Frontal cortex (tissue), 3 donors: ENCODE measurements at regions not wholly inside any gene's neighbourhood (a gene's known extent, or its start where the extent isn't known, plus 50 kb on each side); places are given as distances from the start of the nearest gene placed in this dataset.
"Not testable (repeated sequence)": the region's sequence is repeated elsewhere in the genome, so short reads cannot be mapped to it uniquely, and the experiment has no call there.

Experiments used
- DNase-seq, 2 donors: peaks; one replicate each; pipeline ENCODE4 v3.0.0; 2012; ENCODE audit warnings: low spot score in 2 of 2
- FAIRE-seq: peaks from 2 replicates; lab custom pipeline; 2012; peaks lifted over from hg19 to GRCh38; lab: Jason Lieb, UNC
- donor health status: control.
- donor health status: control.
- donor health status: control.

DNA sequence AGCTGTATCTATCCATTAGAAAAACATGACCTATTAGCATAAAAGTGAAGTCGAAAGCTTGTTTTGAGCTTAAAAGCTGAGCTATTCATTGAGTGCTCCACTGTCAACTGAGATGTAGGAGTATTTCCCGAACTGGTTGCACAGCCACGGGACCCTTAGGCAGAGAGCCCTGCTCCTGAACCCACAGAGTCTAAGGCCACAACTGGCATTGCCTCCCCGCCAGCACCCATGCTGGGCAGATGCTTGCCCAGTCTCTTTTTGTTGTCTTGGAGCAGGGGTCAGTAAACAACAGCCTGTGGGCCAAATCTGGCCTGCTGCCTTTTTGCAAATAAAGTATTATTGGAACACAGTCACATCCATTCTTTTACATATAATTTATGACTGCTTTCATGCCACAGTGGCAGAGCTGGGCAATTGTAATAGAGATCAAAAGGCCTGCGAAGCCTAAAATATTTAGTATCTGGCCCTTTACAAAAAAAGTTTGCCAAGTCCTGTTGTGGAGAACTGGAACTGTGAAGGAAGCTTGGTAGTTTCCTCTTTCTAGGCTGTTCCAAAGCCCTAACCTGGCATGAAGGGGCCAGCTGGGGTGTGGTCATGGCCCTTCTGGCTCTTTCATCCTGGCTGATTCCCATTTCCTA is 58.4 kb upstream of the WAPL start:
- DNase-seq (no peak), FAIRE-seq (no peak)

DNA sequence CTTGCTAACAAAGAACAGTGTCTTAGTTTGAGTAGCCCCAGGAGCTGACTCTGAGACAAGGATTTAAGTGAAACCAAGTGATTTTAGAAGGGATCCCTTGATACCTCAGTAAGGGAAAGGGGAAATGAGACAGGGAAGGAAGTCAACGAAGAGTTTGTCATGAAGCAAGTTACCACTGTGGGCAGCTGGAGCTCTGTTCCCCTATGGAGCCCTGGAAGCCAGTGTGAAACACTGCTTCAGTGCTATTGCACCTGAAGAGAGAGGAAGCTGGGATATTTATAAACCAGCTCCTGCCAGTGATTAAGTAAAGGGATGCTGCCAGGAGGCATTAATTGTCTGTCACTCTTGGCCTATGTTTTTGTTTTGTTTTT is 58.9 kb upstream of the WAPL start:
- DNase-seq (no peak), FAIRE-seq (no peak)

DNA sequence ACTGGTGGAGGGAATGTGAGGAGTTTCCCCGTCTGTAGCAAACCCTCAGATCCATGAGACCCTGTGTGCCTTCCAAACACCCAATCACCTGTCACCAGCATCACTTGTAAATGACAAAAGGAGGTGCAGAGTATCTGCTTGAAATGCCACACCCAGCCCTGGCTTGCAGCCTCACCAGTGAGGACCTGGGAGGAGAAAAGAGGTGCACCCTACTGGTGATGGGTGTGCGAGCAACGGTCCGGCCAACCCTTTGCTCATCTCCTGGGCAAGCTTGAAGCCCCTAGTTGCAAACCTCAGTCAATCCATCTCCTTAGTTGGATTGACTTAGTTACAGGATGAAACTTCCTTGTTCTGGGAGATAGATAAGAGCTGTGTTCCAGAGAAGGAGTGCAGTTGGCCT is 62.4 kb upstream of the WAPL start:
- DNase-seq, result no peak
- FAIRE-seq, result no peak

DNA sequence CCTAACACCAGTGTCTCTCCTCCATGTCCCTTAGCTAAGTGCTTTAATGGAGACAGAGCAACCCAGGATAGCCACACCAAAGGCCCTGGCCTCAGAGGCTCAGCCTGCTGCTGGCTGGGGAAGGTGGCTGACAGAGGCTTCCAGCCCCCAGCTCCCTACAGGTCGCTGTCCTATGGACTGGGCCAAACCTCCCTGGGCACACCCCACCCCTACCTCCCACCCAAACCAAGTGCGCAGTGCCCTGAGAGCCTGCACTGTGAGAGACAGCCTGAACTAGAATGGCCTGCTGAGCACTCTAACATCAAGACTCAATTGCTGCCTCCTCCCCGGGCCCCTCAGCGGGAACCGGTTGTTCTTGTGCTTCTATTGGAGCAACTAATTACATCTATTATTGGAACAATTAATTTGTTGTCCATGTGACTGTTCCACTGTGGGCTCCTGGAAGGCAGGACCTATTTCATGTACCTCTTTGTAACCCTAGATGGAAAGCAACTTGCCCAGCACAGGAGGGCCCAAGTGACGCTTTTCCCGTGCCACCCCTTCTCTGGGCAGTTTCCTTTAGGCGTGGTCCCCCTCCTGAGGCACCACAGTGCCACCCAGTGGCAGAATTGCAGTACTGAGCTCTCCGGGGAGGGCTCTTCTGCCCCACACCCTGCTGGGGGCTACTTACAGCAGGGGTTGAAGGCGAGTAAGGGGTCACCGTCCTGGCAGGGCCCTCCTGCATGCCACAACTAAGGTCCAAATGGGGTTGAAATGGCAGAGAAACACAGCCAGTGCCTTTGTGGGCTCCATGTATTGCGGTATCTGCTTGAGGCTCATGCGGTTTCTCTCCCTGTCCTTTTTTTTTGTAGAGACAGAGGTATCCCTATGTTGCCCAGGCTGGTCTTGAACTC is 63.7 kb upstream of the WAPL start:
- FAIRE-seq (no peak), DNase-seq (peak; percentile 53 to 76)

DNA sequence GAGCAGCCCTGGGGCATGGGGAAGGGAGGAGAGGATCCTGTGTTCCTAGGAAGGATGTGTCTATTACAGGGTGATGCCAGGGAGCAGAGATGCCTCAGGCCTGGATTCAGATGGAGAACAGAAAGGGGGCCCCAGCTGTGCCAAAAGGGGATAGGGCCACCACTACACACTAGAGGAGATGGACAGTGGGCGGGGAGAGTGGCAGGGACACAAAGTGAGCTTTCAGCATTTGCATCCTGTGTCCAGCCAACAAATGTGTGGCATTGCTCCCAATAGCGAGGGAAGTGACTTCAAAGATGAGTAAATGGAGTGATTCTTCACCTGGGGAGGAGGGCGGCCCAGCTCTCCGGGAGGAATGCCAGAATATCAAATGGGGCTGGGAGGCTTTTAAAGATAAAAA is 64.9 kb upstream of the WAPL start:
- no peak for FAIRE-seq
- no peak for DNase-seq

DNA sequence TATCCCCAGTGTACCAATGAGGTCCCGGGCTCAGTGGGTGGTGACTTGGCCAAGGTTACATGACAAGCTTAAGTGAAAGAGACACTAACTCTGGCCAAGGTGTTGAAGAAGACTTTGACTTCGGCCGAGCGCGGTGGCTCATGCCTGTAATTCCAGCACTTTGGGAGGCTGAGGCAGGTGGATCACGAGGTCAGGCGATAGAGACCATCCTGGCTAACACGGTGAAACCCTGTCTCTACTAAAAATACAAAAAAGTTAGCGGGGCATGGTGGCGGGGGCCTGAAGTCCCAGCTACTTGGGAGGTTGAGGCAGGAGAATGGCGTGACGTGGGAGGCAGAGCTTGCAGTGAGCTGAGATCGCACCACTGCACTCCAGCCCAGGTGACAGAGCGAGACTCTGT is 65.6 kb upstream of the OPN4 start:
- DNase-seq, FAIRE-seq: not testable (repeated sequence)

DNA sequence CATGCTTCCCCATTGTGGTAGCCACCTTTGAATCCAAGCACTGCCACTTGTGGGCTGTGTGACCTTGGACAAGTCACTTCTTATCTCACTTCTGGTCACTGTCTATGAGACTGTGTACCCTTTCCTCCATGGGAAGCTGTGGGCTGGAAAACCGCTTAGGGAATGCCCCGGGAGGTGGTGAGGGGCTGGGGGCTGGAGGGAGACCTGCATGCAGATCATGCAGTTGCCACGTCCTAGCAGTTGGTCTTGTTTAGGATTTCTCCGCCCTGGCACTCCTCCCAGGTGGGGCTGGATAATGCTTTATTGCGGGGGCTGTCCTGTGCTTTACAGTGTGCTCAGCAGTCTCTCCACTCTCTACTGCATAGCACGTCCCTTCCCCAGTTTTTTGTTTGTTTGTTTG is 62.9 kb upstream of the OPN4 start:
- FAIRE-seq, result no peak
- no peak for DNase-seq

DNA sequence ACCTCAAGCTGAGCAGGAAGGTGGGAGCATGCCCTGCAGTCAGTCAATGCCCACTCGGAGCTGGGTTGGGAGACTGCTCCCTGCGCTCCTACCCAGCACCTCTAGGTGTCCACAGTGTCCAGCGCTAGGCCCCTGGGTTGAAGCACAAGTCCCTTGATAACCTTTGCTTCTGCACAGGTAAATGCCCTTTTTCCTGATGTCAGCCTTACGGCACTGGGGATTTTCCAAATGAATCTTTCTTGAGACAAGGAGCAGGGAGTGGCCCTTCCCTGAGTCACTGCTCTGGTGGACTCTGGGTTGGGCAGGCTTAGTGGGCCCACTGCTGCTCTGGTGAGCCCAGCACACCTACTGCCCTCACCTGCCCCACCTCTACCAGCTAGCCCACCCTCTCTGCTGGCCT is 61.9 kb upstream of the OPN4 start:
- FAIRE-seq (no peak), DNase-seq (no peak)

DNA sequence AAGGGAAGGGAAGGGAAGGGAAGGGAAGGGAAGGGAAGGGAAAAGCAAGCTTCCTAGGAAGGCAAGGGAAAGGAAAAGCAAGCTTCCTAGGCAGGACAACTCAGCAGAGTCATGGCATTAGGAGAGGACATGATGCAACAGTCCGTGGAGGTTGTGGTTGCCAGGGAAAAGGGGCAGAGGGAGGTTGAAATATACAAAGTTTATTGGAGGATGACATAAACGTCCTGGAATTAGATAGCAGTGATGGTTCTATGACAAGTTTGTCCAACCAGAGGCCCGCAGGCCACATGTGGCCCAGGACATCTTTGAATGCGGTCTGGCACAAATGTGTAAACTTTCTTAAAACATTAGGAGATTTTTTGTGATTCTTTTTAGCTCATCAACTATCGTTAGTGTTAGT is 59.8 kb upstream of the OPN4 start:
- no peak for FAIRE-seq
- no peak for DNase-seq

DNA sequence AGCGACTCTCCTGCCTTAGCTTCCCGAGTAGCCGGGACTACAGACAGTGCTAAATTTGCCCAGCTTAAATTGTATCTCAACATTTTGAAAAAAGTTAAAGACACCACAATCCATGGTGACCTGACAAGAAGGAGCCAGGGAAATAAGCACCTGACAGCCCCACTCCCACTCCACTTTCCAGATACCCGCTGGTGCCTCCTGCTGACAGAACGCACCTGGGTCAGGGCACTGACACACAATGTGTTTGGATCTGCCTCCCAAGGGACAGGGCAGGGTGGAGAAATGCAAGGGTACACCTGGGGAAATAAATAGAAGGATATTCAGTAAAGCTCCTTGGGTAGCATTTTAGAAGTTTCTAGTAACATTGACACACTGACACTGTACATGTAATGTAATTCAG is 58.9 kb upstream of the OPN4 start:
- DNase-seq, result no peak
- no peak for FAIRE-seq

DNA sequence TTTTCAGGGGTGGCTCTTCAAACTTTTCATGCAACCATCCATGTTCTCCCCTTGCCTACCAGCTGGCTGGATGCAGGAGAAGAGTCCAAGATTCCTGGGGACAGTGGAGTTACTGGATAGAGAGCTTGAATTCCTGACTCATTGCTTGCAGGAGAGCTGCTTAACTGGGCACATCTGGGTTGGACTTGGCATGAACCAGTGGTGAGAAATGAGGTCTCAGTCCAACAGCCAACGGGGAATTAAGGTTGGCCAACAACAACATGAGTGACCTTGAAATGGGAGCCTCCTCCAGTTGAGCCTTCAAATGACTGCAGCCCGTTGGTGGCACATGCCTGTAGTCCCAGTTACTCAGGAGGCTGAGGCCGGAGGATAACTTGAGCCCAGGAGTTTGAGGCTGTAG is 58.1 kb upstream of the OPN4 start:
- no peak for FAIRE-seq

DNA sequence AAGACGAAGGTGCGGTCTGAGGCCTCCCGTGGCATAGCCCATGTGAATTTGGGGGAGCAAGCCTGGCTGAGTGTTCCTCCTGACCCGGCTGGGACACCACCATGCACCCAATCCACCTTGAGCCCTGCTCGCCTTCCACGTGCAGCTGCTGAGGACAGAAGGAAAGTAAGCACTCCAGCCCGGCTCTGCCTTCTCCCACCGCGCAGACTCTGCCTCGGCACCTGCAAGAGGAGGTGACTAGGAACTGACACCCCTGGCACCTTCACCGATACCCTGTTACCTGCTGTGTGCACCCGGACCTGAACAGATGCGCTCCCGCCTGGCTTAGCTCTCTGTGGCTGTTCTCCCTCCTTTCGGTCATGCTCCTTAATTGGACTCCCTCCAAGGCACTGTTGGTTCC is 57.0 kb upstream of the OPN4 start:
- FAIRE-seq, result no peak
- DNase-seq, result no peak

More for the DNA sequence above, 58.1 kb upstream of the OPN4 start:
- DNase-seq, result no peak

DNA sequence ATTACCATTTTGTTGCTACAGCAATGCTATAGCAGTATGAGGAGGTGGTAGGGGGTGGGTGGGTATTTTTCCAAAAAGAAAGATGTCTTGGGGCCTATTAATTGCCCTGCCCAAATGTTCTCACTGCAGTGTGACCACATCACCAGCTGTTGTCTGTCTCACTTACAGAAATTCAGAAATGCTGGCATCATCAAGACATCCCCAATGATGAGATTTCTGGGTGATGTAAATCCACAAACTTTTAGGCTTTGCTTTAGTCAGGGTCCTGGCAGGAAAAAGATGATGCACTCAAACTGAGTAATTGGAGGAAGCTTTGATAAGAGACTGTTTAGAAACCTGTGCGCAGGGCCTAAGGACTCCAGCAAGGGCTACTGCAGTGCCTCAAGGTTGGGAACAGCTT is 56.2 kb upstream of the OPN4 start:
- no peak for FAIRE-seq

DNA sequence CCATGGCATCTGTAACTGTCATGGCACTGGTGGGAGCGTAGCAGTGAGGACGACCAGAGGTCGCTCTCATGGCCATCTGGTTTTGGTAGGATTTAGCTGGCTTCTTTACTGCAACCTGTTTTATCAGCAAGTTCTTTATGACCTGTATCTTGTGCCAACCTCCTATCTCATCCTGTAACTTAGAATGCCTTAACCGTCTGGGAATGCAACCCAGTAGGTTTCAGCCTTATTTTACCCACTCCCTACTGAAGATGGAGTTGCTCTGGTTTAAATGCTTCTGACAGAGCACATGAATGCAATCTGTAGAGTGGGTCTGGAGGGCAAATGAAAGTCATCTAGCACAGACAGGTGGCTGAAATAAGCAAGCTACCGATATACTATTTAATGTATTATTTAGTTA is 55.3 kb upstream of the OPN4 start:
- no peak for DNase-seq
- FAIRE-seq, result no peak

More for the DNA sequence above, 56.2 kb upstream of the OPN4 start:
- DNase-seq, result no peak

DNA sequence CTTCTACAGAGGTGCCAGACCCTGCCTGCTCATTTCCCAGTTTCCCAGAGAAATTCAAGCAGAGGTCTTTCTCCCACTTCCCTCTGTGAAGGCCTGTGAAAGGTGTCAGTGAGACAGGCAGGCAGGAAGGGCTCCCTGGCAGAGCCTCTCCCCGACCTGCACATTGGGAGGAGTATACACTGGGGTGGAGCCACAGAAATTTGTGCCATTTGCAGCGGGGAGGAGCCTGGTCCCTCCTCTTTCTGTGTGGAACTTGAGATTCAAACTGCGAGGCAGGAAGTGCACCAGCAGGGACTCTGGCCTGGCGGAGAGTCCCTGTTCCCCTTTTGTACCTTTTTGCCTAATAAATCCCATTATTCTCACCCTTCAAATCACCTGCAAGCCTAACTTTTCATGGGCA is 54.6 kb upstream of the OPN4 start:
- no peak for DNase-seq
- no peak for FAIRE-seq

DNA sequence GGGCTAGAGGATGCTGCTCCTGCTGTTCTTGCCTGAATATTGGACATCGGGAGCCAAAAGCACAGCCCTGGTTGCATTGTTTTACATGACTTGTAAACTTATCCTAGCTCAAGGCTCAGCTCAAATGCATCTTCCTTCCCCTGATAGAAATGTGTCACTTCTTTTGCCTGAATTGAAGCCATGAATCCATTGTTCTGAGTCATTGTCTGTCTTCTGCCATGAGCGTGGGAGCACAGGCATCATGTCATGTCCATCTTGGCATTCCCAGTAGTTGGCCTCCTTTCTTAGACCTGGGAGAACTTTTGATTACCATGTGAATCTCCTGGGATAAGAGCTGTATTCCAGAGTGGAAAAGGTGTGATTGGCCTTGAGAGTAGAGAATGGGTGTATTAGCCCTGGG is 54.1 kb upstream of the OPN4 start:
- no peak for FAIRE-seq
- no peak for DNase-seq

DNA sequence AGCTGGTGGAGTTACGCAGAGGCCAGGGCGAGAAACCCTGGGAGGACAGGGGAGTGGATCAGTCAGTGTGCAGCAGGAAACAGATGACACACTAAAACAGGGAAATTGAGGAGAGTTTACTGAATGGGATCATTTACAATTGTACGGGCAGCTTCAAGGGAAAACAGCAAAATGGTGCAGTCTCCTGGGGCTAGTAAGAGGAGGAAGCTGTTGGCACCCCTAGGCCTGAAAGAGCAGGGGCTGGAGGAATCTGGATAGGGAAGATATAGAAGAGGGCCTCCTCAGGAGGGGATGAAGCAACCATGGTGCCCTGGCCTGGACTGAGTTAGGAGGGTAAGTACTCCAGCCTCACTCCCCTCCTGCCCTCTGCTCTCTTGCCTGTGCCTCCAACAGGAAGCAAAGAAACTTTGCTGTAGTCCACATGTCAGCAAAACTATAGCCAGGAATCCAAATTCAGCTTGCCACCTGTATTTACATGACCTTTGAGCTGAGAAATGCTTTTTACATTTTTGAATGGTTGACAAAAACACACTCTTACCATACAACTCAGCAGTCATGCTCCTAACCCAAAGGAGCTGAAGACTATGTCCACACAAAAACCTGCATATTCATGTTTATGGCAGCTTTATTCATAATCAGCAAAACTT is 52.3 kb upstream of the OPN4 start:
- FAIRE-seq (no peak), DNase-seq (no peak)

DNA sequence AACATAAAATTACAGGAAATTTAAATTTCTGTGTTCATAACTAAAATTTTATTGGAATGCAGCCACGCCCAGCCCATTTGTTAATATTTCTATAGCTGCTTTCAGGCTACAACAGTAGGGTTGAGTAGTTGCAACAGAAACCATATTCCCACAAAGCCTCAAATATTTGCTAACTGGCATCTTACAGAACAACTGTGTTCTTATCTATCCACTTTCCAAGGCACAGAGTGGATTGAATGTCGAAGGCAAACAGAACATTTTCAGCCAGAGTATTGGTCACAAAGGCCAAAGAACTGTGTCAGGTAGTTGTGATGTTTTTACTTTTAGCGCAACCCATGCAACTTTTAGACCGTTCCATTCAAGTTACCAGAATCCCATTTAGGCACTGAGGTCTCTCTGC is 51.1 kb upstream of the OPN4 start:
- FAIRE-seq (no peak), DNase-seq (no peak)
